ENCODE measurements at regions not wholly inside any gene's neighbourhood (a gene's known extent, or its start where the extent isn't known, plus 50 kb on each side); places are given as distances from the start of the nearest gene placed in this dataset.
A peak's percentile ranks its signal among the peaks of the same experiment; 100 is the strongest.
"Not testable (repeated sequence)": the region's sequence is repeated elsewhere in the genome, so short reads cannot be mapped to it uniquely, and the experiment has no call there.

DNA sequence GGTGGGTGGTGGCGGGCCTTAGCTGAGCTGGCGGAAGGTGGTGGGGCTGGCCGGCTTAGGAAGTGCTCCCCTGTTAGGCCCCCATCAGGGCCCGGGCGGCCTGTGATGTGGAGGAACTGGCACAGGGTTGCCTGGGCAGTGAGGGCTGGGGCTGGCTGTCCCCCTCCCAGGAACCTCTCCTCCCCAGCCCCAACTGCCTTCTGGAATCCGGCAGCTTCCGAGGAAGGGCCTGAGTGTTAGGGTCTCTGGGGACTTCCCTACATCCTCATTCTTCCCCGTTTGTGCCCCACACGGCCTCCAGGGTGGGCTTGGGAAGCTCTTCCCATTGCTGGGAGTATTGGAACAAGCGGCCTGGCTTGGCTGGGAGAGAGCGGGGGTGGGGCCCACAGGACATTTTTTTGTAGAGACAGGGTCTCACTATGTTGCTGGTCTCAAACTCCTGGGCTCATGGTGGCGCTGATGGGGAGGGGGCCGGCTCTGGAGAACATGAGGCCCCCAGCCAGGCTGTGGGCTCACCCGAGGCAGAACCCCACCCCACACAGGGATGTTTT is 89.9 kb upstream of the CIBAR2 start:
- no peak for DNase-seq (ENCODE audit: insufficient read length, low spot score)
- FAIRE-seq, result no peak

GRCh38 chr16:85202631-85203461 is 90.6 kb upstream of the CIBAR2 start:
- DNase-seq (ENCODE audit: insufficient read length, low spot score) (no peak), FAIRE-seq (no peak)

GRCh38 chr16:85203462-85203813 is 91.2 kb upstream of the CIBAR2 start:
- no peak for DNase-seq (ENCODE audit: insufficient read length, low spot score)
- FAIRE-seq, result no peak

DNA sequence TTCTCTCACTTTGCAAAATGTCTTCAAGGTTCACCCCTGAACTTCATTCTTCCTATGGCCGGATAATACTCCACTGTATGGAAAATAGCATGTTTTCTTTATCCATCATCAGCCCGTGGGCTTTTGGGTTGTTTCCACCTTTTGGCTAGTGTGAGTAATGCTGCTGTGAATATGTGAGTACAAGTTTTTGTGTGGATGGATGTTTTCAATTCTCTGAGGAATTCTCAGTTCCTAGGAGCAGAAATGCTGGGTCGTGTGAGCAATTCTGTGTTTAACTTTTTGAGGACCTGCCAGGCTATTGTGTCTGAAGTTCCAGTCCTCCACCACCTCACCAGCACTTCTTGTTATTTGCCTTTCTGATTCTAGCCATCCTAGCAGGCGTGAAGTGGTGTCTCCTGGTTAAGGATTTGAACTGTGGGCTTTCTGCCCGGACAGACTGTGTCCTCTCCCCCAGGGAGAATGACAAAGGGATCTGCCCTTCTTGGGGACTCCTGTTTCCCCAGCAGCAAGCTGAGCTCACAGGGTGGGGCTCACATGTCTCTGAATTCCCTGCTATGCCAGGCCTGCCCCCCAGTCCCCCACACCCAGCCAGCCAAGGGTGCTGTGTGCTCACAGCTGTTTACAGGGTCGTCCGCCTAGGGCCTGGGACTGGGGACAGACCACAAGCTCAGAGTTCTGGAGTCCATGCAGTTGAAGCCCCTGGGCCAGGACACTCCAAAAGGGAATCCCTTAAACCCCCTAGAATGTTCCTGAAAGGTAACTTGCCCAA is 92.2 kb upstream of the CIBAR2 start:
- no peak for FAIRE-seq
- DNase-seq (ENCODE audit: insufficient read length, low spot score), result no peak

DNA sequence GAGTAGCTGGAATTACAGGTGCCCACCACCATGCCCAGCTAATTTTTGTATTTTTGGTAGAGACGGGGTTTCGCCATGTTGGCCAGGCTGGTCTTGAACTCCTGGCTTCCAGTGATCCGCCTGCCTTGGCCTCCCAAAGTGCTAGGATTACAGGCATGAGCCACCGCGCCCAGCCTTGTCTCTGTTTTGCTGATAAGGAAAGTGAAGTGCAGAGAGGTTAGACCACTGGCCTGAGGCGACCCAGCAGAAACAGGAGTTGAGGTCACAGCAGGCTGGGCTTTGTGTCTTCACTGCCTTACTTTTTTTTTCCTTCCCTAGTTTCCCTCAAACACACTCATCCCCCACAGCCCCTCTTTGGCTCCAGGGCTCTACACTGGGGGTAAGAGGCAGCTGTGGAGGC is 93.0 kb upstream of the CIBAR2 start:
- FAIRE-seq; DNase-seq (ENCODE audit: insufficient read length, low spot score): not testable (repeated sequence)

- FAIRE-seq (peak; percentile 54), DNase-seq (ENCODE audit: insufficient read length, low spot score) (no peak)
Observed at GRCh38 chr16:85205747-85206471, 93.6 kb upstream of the CIBAR2 start.

DNA sequence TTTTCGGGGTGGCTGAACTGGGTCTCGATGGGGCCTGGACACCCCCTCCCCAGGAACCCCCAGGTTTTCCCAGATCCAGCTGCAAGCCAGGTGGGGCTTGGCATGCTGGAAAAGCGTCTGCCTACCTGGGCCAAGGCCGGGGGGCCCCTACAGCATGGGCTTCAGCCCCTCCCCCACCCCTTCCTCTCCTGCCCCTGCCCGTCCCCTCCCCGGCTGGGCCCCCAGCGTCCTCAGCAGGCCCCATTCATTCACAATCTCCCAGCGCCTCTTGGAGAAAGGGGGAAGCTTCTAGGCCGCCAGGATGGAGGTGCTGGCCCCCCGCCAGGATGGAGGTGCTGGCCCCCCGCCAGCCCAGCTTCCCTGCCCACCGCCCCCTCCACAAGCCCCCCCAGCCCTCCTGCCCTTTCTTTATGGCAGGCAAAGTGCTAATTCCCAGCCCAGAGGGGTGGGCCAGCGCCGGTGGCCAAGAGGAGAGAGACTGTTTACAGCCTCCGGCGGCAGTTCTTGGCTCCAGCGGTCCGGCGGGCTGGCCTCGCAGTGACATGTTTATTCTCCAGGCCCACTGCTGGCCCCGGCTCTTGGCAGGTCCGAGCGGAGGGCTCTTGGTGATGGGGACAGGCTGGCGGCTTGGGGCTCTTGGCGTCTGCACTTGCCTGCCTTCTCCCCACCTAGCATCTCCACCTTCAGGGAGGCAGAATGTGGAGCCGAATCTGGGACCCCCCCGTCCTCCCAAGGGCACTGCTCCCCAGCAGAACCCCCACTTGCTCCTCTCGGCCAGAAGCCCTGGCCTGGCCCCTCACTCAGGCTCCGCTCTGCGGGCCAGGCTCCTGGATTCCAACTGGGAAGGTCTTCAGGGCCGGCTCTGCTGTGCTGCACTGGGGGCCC is 94.4 kb upstream of the CIBAR2 start:
- no peak for DNase-seq (ENCODE audit: insufficient read length, low spot score)
- FAIRE-seq, result no peak

- FAIRE-seq (no peak), DNase-seq (ENCODE audit: insufficient read length, low spot score) (no peak)
Observed at GRCh38 chr16:85207357-85207921, 95.2 kb upstream of the CIBAR2 start.

DNA sequence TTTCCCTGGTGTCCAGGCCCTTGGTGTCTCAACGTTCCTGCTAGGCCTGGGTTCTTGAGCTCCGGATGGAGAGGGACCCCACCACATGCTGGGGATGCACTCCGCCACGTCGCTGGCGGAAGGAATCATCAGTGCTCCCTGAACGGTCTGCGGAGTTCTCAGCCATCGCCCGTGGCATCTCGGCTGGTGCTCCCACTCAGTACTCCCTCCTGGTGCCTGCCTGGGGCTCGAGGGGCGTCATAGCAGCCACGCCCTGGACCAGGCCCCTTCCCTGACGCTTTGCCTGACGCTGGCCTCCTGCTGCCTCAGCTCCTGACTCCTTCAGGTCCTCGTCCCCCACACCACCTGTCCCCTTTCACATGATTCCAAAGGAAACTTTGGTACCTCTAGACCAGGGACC is 95.9 kb upstream of the CIBAR2 start:
- no peak for FAIRE-seq
- DNase-seq (ENCODE audit: insufficient read length, low spot score), result no peak

GRCh38 chr16:85208643-85209520 is 96.6 kb upstream of the CIBAR2 start:
- no peak for DNase-seq (ENCODE audit: insufficient read length, low spot score)
- FAIRE-seq, result peak; percentile 63

- FAIRE-seq, result no peak
- no peak for DNase-seq (ENCODE audit: insufficient read length, low spot score)
Observed at GRCh38 chr16:85209526-85210121, 97.4 kb upstream of the CIBAR2 start.

GRCh38 chr16:85210423-85211169 is 98.3 kb upstream of the CIBAR2 start:
- FAIRE-seq (peak; percentile 63), DNase-seq (ENCODE audit: insufficient read length, low spot score) (no peak)

DNA sequence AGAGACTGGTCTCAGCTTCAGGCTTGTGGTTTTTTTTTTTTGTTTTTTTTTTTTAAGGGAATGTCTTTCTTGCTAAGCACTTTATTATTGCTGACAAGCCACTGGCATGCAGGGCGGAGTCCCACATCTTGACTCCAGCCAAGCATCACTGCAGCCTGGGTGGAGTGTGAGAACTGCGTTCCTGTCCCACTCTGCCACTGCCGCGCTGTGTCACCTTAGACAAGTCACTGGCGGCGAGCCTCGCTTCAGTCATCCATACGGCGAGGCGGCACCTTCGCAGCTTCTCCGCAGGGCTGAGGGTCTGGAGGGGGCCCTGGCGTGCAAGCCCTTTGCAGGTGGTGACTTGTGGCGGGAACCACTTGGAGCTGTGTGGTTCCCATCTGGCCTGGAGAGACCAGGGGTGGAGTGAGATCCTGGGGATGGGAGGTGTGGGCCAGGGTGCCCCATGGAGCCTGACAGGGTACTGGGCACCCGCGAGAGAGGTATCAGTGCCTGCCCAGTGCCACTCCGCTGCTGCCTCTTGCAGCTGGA is 99.1 kb upstream of the CIBAR2 start:
- no peak for DNase-seq (ENCODE audit: insufficient read length, low spot score)
- FAIRE-seq, result no peak

DNA sequence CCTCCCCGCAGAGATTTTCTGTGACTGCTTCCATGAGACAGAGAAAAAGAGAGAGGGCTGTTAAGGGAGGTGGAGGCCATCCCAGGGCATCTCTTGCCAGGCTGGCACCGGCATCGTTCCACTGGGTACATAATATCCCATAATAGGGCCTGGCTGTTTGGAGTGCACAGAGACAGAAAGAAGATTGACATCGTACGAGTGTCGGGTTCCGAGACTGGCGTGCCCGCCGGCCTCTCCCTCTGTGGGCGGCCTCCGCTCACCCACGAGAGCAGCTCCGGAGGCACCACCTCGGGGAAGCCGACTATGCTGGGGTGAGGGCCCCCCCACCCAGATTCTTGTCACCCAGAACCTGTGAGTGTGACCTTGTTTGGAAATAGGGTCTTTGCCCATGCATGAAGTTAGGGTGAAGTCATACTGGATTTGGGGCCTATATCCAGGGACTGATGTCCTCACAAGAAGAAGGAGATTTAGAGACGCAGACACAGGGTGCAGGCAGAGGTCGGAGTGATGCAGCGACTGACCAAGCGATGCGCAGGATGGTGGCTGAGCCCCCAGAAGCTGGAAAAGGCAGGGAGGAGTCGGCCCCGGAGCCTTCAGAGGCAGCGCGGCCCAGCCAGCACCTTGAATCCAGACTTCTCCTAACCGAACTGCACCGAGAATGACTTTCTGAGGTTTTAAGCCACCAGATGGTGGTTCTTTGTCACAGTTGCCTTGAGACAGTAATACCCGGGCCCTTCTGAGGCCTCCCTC is 101.8 kb upstream of the CIBAR2 start:
- FAIRE-seq (no peak), DNase-seq (ENCODE audit: insufficient read length, low spot score) (no peak)

DNA sequence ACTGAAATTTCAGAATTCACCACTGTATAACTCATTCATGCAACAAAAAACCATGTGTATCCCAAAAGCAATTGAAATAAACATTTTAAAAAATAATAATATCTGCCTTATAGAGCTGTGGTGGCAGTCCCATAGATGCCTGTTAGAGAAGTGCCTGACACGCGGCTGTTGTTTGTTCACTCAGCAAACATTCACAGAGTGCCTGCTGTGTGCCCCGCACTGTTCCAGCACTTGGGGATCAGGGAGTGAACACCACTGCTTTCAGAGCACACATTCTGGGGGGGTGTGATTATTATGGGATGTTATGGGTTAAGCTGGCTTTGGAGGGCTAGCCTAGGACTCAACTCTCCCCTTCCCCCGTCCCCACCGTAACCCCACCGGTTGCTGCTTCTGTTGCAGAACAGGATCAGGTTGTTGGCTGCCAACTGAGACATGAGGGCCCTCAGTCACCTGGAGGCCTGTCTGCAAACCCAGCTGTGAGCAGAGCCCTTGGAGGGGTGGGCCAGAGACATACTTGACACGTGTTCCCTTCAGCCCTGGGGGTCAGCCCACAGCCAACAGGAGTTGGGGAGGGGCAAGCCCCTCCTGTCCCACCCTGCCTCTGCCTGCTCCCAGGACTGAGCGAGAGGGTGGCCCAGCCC is 103.3 kb upstream of the CIBAR2 start:
- DNase-seq (ENCODE audit: insufficient read length, low spot score), result no peak
- no peak for FAIRE-seq

All from HTR-8/SVneo (cell line).